ENCODE measurements at regions not wholly inside any gene's neighbourhood (a gene's known extent, or its start where the extent isn't known, plus 50 kb on each side); places are given as distances from the start of the nearest gene placed in this dataset.

- ChIA-PET CTCF (no interaction called here), POLR2A (no interaction called here)
- DNase-seq (ENCODE audit: low read depth, low spot score): no peak
- TF ChIP-seq, protein P1, sequence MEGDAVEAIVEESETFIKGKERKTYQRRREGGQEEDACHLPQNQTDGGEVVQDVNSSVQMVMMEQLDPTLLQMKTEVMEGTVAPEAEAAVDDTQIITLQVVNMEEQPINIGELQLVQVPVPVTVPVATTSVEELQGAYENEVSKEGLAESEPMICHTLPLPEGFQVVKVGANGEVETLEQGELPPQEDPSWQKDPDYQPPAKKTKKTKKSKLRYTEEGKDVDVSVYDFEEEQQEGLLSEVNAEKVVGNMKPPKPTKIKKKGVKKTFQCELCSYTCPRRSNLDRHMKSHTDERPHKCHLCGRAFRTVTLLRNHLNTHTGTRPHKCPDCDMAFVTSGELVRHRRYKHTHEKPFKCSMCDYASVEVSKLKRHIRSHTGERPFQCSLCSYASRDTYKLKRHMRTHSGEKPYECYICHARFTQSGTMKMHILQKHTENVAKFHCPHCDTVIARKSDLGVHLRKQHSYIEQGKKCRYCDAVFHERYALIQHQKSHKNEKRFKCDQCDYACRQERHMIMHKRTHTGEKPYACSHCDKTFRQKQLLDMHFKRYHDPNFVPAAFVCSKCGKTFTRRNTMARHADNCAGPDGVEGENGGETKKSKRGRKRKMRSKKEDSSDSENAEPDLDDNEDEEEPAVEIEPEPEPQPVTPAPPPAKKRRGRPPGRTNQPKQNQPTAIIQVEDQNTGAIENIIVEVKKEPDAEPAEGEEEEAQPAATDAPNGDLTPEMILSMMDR (IDR thresholded peaks at IDR 0.05; ENCODE audit: insufficient read depth, low read length, missing control alignments): no peak
- H3K4me3 ChIP-seq (ENCODE audit: low read depth, low read length): no peak overlapping the region
These were observed 709.9 kb downstream of the KCNT2 start for GRCh38 chr1:195898373-195898772.

DNA sequence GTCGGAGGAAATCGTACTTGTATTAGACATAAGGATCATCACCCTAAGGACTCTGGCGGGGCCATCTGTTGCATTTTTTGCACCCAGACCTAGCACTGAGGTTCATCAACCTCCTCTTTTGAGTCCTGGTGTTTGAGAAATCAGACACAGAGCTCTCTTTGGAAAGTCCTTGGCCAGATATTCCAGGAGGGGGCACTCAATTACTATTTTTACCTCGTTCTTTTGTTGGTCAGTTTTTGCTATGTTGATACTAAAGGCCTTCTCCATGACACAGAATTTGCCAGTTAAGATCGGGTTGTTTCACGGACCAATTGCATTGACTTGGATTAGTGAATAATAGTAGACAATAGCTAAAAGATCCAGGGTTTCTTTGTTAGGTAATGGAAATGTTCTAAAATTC is 711.2 kb downstream of the KCNT2 start:
- ChIA-PET CTCF (no interaction called here), POLR2A (no interaction called here)
- TF ChIP-seq, protein P1 (IDR thresholded peaks at IDR 0.05; ENCODE audit: insufficient read depth, low read length, missing control alignments): no peak
- no peak overlapping the region for H3K4me3 ChIP-seq (ENCODE audit: low read depth, low read length)
- no peak for DNase-seq (ENCODE audit: low read depth, low spot score)

- H3K4me3 ChIP-seq (ENCODE audit: low read depth, low read length): no peak overlapping the region
- TF ChIP-seq, protein P1 (IDR thresholded peaks at IDR 0.05; ENCODE audit: insufficient read depth, low read length, missing control alignments): no peak
- ChIA-PET CTCF (no interaction called here), POLR2A (no interaction called here)
- DNase-seq (ENCODE audit: low read depth, low spot score): no peak
These were observed 713.8 kb downstream of the KCNT2 start for GRCh38 chr1:195894411-195894810.

GRCh38 chr1:195886000-195886399 is 722.2 kb downstream of the KCNT2 start:
- no peak overlapping the region for H3K4me3 ChIP-seq (ENCODE audit: low read depth, low read length)
- ChIA-PET POLR2A (no interaction called here), CTCF (no interaction called here)
- no peak for DNase-seq (ENCODE audit: low read depth, low spot score)
- TF ChIP-seq, protein P1 (IDR thresholded peaks at IDR 0.05; ENCODE audit: insufficient read depth, low read length, missing control alignments): no peak

GRCh38 chr1:195878478-195878877 is 729.8 kb downstream of the KCNT2 start:
- TF ChIP-seq, protein P1 (IDR thresholded peaks at IDR 0.05; ENCODE audit: insufficient read depth, low read length, missing control alignments): no peak
- DNase-seq (ENCODE audit: low read depth, low spot score): no peak
- CTCF ChIA-PET: no interaction called here
- no peak overlapping the region for H3K4me3 ChIP-seq (ENCODE audit: low read depth, low read length)
- POLR2A ChIA-PET: no interaction called here

- CTCF ChIA-PET: no interaction called here
- TF ChIP-seq, protein P1 (IDR thresholded peaks at IDR 0.05; ENCODE audit: insufficient read depth, low read length, missing control alignments): no peak
- H3K4me3 ChIP-seq (ENCODE audit: low read depth, low read length): no peak overlapping the region
- POLR2A ChIA-PET: no interaction called here
- no peak for DNase-seq (ENCODE audit: low read depth, low spot score)
These were observed 731.4 kb downstream of the KCNT2 start for GRCh38 chr1:195876792-195877191.

All from AG04449 (cell line).